Heart left ventricle (tissue), 13 donors: ENCODE measurements at regions not wholly inside any gene's neighbourhood (a gene's known extent, or its start where the extent isn't known, plus 50 kb on each side); places are given as distances from the start of the nearest gene placed in this dataset.

Experiments
- CTCF ChIP-seq, 12 donors: fragments of 200-600 bp; sonication (generic) in 4 of 12; IDR thresholded peaks; one replicate each; pipeline versions ENCODE4 v1.5.0 to v1.8.0; 2018 to 2022; ENCODE audit warnings: antibody characterized with exemption in 12 of 12, mild to moderate bottlenecking in 5 of 12
- POLR2A ChIP-seq, 2 donors: fragments of 450-650 bp; IDR thresholded peaks; one replicate each; pipeline ENCODE4 v1.6.1; 2017; ENCODE audit warnings: antibody characterized with exemption in 2 of 2, mild to moderate bottlenecking in 2 of 2, moderate library complexity in 2 of 2
- donor health status: ischemic (EF 13 %, LVEDD 7.1; RV severe dilation, severe dysfunction).
- donor health status: DM: no; HTN: yes; CAD: no.
- donor health status: DM: no; HTN: no; CAD: no.
- donor health status: ischemic (EF 25% LVEDD 6.9; RV normal size, moderate dysfunction).
- donor health status: ischemic (EF 25% LVEDD 5.7; RV mildly dilated, moderate dysfunction).
- donor health status: ischemic (EF 35%, LVEDD 5.7; RV mildly dilated, moderate dysfunction).
- donor health status: nonischemic (EF 11% LVEDD 7.7; RV severe dilation, severe dysfunction).
- donor health status: DM: yes; HTN: yes; CAD: no.
- donor health status: PGD.
- donor health status: ischemic (EF 29% LVEDD 5.4; RV normal size, mild dysfunction).
- donor health status: nonischemic (EF 23%, LVEDD 6.1; RV moderate dilation, normal function).

GRCh38 chr10:4733843-4734224, 92.2 kb upstream of the AKR1E2 start:
- TF ChIP-seq POLR2A (IDR thresholded peaks at IDR 0.05) (no peak), CTCF (IDR thresholded peaks at IDR 0.05) (no peak)
